Left lung (tissue), 4 donors: ENCODE measurements at regions not wholly inside any gene's neighbourhood (a gene's known extent, or its start where the extent isn't known, plus 50 kb on each side); places are given as distances from the start of the nearest gene placed in this dataset.

ENCODE experiments used
- ATAC-seq: fragments of 200-7000 bp; cut with Tn5 transposase; one replicate; pipeline ENCODE4 v1.9.1; 2020; ENCODE audit warnings: moderate library complexity
- DNase-seq, 4 donors: peaks; one replicate each; pipeline ENCODE4 v3.0.0-alpha.2; 2013 to 2020
- H3K27ac ChIP-seq, 2 donors: fragments of 200-600 bp; sonication (generic) in 1 of 2; one replicate each; pipeline versions ENCODE4 v1.5.0 to v1.8.0; 2020 to 2021
- H3K27me3 ChIP-seq, 2 donors: fragments of 200-600 bp; sonication (generic) in 1 of 2; one replicate each; pipeline versions ENCODE4 v1.5.0 to v1.8.0; 2020 to 2021
- H3K36me3 ChIP-seq, 2 donors: fragments of 200-600 bp; sonication (generic) in 1 of 2; one replicate each; pipeline versions ENCODE4 v1.5.0 to v1.8.0; 2020 to 2021
- H3K4me1 ChIP-seq, 2 donors: fragments of 200-600 bp; one replicate each; pipeline ENCODE4 v1.8.0; 2021
- H3K4me3 ChIP-seq, 2 donors: fragments of 200-600 bp; sonication (generic) in 1 of 2; one replicate each; pipeline versions ENCODE4 v1.5.0 to v1.8.0; 2020 to 2021; ENCODE audit warnings: mild to moderate bottlenecking in 1 of 2
- H3K9me3 ChIP-seq, 2 donors: fragments of 200-600 bp; sonication (generic) in 1 of 2; one replicate each; pipeline versions ENCODE4 v1.5.0 to v1.8.0; 2020 to 2021
- CTCF ChIP-seq, 2 donors: fragments of 200-600 bp; sonication (generic) in 1 of 2; IDR thresholded peaks; one replicate each; pipeline versions ENCODE4 v1.5.0 to v1.8.0; 2021; ENCODE audit warnings: antibody characterized with exemption in 2 of 2
- intact Hi-C, 2 donors: fragments of 100-400 bp; cut with DNase I; formaldehyde crosslinking; loops; one replicate each; pipeline versions ENCODE4 v1.11.2 to v1.14.2; 2022
- donor health status: DM: no; HTN: yes; CAD: no.
- donor health status: DM: no; HTN: no; CAD: no.

GRCh38 chr5:14011089-14012020 is 66.9 kb upstream of the DNAH5 start:
- H3K27me3 ChIP-seq, result peaks cover 0 to 39% of the 10 kb centered on the region in 2 donors
- H3K4me1 ChIP-seq, result peaks cover 0 to 22% of the 10 kb centered on the region in 2 donors
- no peaks in the 10 kb centered on the region for H3K36me3 ChIP-seq
- H3K27ac ChIP-seq, result peak overlapping the region; percentile 57 to 83
- no peak for TF ChIP-seq CTCF (IDR thresholded peaks at IDR 0.05)
- ATAC-seq (peak; percentile 92), DNase-seq (peak; percentile 77 to 93 (median 90))
- peak overlapping the region; percentile 41 to 54 for H3K4me3 ChIP-seq
- H3K9me3 ChIP-seq, result no peaks in the 10 kb centered on the region
- intact Hi-C loops, result no loop called here

GRCh38 chr5:14009575-14009974 is 65.1 kb upstream of the DNAH5 start:
- intact Hi-C loops, result loop anchor here in 1 of 2 donors (10.0 kb wide), 1 partner anchor 265 kb away; no protein-coding TSS in a partner anchor
- H3K36me3 ChIP-seq, result no peaks in the 10 kb centered on the region
- H3K4me3 ChIP-seq, result no peak overlapping the region
- H3K4me1 ChIP-seq, result peaks cover 0 to 25% of the 10 kb centered on the region in 2 donors
- no peak for DNase-seq
- peak overlapping the region; percentile 35 to 61 for H3K27ac ChIP-seq
- TF ChIP-seq CTCF (IDR thresholded peaks at IDR 0.05), result no peak
- H3K9me3 ChIP-seq, result no peaks in the 10 kb centered on the region
- H3K27me3 ChIP-seq, result peaks cover 0 to 39% of the 10 kb centered on the region in 2 donors
- ATAC-seq, result no peak

GRCh38 chr5:14008819-14009311 is 64.4 kb upstream of the DNAH5 start:
- peak overlapping the region; percentile 61 to 79 for H3K27ac ChIP-seq
- intact Hi-C loops, result loop anchor here in 1 of 2 donors (10.0 kb wide), 1 partner anchor 266 kb away; no protein-coding TSS in a partner anchor
- peak in 3 of 4 donors; percentile 7 to 81 (median 39) for DNase-seq
- H3K27me3 ChIP-seq, result peaks cover 0 to 33% of the 10 kb centered on the region in 2 donors
- H3K9me3 ChIP-seq, result no peaks in the 10 kb centered on the region
- ATAC-seq, result peak; percentile 41
- TF ChIP-seq CTCF (IDR thresholded peaks at IDR 0.05), result no peak
- H3K4me1 ChIP-seq, result peaks cover 0 to 25% of the 10 kb centered on the region in 2 donors
- H3K4me3 ChIP-seq, result no peak overlapping the region
- H3K36me3 ChIP-seq, result no peaks in the 10 kb centered on the region

GRCh38 chr5:14006823-14007520 is 62.5 kb upstream of the DNAH5 start:
- Histone ChIP-seq H3K27ac (no peak overlapping the region), H3K4me1 (peaks cover 0 to 24% of the 10 kb centered on the region in 2 donors), H3K36me3 (no peaks in the 10 kb centered on the region), H3K9me3 (no peaks in the 10 kb centered on the region), H3K4me3 (no peak overlapping the region), H3K27me3 (peaks cover 0 to 16% of the 10 kb centered on the region in 2 donors)
- DNase-seq, result no peak
- no peak for TF ChIP-seq CTCF (IDR thresholded peaks at IDR 0.05)
- no peak for ATAC-seq
- intact Hi-C loops, result loop anchor here in 1 of 2 donors (10.0 kb wide), 1 partner anchor 268 kb away; no protein-coding TSS in a partner anchor
